ENCODE measurements at regions not wholly inside any gene's neighbourhood (a gene's known extent, or its start where the extent isn't known, plus 50 kb on each side); places are given as distances from the start of the nearest gene placed in this dataset.

DNA sequence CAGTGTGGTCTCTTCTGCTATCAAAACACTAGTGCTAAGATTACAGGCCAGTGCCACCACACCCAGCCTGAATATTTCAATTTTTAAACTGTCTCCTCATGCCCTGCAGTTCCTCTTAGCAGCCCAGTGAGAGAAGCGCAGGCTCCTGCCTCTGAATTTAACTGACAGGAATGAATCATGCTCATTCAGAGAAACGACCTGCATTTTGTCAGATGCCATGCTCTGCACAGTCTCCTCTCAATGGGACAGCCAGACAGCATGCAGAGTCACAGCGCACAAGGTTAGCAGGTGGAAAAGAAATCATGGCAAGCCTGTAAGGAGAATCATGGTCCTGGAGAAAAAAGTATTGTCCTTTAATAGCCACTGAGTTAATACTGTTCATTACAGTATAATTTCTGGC lies 691.0 kb upstream of the SEL1L start:
- TF ChIP-seq, protein P1, sequence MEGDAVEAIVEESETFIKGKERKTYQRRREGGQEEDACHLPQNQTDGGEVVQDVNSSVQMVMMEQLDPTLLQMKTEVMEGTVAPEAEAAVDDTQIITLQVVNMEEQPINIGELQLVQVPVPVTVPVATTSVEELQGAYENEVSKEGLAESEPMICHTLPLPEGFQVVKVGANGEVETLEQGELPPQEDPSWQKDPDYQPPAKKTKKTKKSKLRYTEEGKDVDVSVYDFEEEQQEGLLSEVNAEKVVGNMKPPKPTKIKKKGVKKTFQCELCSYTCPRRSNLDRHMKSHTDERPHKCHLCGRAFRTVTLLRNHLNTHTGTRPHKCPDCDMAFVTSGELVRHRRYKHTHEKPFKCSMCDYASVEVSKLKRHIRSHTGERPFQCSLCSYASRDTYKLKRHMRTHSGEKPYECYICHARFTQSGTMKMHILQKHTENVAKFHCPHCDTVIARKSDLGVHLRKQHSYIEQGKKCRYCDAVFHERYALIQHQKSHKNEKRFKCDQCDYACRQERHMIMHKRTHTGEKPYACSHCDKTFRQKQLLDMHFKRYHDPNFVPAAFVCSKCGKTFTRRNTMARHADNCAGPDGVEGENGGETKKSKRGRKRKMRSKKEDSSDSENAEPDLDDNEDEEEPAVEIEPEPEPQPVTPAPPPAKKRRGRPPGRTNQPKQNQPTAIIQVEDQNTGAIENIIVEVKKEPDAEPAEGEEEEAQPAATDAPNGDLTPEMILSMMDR (IDR thresholded peaks at IDR 0.05; ENCODE audit: low read depth, low read length): no peak
- H3K4me3 ChIP-seq (ENCODE audit: low read depth, low read length): no peak overlapping the region

DNA sequence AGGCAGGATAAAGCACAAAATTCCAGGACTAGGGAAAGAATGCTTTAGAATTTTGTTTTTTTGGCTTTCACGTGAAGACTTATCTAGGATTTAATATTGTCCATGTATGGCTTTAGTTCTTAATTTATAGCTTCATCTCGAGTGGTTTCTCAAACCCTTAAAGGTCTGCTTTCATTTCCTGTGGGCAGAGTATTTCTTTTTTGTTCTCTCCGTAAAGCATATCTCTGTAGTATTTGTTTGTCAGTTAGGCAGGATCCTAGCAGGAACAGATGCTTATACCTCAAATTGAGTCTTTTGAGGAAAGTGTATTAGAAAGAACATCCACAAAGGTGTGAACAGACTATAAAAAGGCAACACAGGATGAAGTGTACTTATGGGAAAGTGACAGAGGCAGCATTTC lies 697.1 kb upstream of the SEL1L start:
- H3K4me3 ChIP-seq (ENCODE audit: low read depth, low read length): no peak overlapping the region
- TF ChIP-seq, protein P1 (IDR thresholded peaks at IDR 0.05; ENCODE audit: low read depth, low read length): no peak

DNA sequence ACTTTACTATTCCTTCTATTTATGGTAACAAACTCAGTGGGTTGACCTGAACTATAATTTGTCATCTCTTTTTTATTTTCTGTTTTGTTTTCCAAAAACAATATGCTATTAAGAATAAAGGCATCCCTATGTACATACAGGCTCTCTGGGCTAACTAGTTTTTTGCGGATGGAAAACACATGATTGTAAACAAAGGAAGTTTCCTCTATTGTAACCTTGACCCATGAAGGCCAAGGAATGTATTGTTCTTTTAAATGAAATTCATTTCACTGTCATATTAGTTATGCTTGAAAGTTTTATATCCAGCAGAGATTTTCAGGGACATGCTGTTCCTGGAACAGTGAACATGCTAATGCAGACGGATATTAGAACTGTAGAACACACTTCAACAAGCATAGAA lies 705.0 kb upstream of the SEL1L start:
- H3K4me3 ChIP-seq (ENCODE audit: low read depth, low read length): no peak overlapping the region
- TF ChIP-seq, protein P1 (IDR thresholded peaks at IDR 0.05; ENCODE audit: low read depth, low read length): no peak

DNA sequence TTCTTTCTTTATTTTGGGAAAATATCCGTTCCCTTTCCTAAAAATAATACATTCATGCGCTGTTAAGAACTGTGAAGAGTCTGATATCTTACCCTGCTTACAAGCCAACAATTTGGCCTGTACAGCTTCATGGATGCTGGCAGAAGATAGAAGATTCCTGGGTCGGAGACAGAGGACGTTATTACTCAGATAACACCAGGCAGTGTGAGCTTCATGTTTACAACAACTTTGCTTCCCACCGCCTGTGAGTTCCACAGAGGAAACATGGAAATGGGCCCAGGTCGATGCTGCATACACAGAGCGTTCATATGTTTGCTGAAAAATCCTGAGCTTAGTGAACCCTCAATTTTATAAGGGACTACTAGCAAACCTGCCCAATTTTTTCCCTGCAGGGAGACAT lies 705.6 kb upstream of the SEL1L start:
- TF ChIP-seq, protein P1 (IDR thresholded peaks at IDR 0.05; ENCODE audit: low read depth, low read length): no peak
- H3K4me3 ChIP-seq (ENCODE audit: low read depth, low read length): no peak overlapping the region

DNA sequence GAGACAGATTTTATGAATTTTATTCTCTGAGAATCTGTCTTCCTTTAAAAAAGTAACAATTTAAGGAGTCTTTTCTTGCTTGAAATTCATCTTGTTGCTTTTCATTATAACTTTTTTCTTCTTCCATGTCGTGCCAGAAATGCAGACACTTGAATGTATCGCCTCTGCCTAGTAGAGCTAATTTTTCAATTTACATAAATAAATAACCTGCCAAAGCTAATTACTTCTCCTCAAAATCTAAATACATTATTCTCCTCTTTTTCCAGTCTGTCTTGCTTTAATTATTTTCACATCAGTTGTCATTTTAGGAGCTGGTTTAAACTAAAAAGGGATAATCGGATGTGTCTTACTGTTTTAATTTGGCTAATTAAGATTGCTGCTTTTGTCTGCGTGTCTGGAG lies 711.1 kb upstream of the SEL1L start:
- TF ChIP-seq, protein P1 (IDR thresholded peaks at IDR 0.05; ENCODE audit: low read depth, low read length): no peak

DNA sequence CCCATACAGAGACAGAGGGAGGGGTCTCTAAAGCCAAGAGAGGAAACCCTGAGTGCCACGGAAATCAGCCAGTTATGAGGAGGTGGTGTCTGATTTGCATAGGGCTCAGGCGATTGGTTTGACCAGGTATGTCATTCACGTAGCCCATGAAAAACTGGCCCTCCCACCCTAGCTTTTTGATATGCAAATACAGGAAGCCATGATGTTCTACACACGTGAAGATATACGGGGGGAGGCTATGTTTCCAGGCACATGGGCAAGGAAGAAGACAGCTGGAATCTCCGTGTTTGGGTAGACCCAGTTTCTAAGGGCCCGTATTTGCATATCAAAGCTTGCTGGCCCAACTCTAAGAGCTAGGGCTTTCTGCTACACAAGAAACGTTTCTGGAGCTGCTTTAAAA lies 717.8 kb upstream of the SEL1L start:
- H3K4me3 ChIP-seq (ENCODE audit: low read depth, low read length): no peak overlapping the region
- TF ChIP-seq, protein P1 (IDR thresholded peaks at IDR 0.05; ENCODE audit: low read depth, low read length): no peak

More for the DNA sequence above, 711.1 kb upstream of the SEL1L start:
- no peak overlapping the region for H3K4me3 ChIP-seq (ENCODE audit: low read depth, low read length)

DNA sequence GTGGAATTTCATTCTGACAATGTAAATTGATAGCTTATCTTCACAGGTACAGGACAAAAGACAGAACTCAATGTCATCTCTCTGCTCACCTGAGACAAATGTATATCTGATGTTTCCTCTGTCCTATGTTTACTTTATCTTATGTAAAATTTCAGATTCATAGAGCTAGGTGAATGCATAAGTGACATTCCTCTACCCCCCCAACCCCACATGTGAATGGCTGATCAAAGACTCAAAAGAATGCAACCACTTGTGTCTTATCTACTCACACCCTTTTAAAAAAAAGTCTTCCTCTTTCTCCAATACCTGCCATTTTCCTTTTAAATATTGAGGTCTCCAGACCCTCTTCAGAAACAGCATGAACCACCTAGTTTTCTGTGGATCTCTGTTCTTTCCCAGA lies 736.6 kb upstream of the SEL1L start:
- TF ChIP-seq, protein P1 (IDR thresholded peaks at IDR 0.05; ENCODE audit: low read depth, low read length): no peak

More for the DNA sequence above, 736.6 kb upstream of the SEL1L start:
- H3K4me3 ChIP-seq (ENCODE audit: low read depth, low read length): no peak overlapping the region

Data from WI38 (cell line).